ENCODE measurements at regions not wholly inside any gene's neighbourhood (a gene's known extent, or its start where the extent isn't known, plus 50 kb on each side); places are given as distances from the start of the nearest gene placed in this dataset.

GRCh38 chr6:15734118-15734897 lies 71.5 kb upstream of the DTNBP1 start:
- DNase-seq (ENCODE audit: low read depth), result no peak

GRCh38 chr6:15730922-15731321 lies 68.1 kb upstream of the DTNBP1 start:
- no peak for DNase-seq (ENCODE audit: low read depth)

- DNase-seq (ENCODE audit: low read depth), result no peak
These were observed 67.6 kb upstream of the DTNBP1 start for GRCh38 chr6:15730442-15730841.

GRCh38 chr6:15722731-15723130 lies 59.9 kb upstream of the DTNBP1 start:
- DNase-seq (ENCODE audit: low read depth), result no peak

GRCh38 chr6:15716889-15717288 lies 54.1 kb upstream of the DTNBP1 start:
- no peak for DNase-seq (ENCODE audit: low read depth)

GRCh38 chr6:15715851-15716250 lies 53.0 kb upstream of the DTNBP1 start:
- DNase-seq (ENCODE audit: low read depth), result no peak

GRCh38 chr6:15715060-15715459 lies 52.2 kb upstream of the DTNBP1 start:
- DNase-seq (ENCODE audit: low read depth), result no peak

- no peak for DNase-seq (ENCODE audit: low read depth)
These were observed 51.8 kb upstream of the DTNBP1 start for GRCh38 chr6:15714658-15715057.

- DNase-seq (ENCODE audit: low read depth), result no peak
These were observed 50.5 kb upstream of the DTNBP1 start for GRCh38 chr6:15713325-15713724.

GRCh38 chr6:15712797-15713196 lies 50.0 kb upstream of the DTNBP1 start:
- no peak for DNase-seq (ENCODE audit: low read depth)
